Liver (tissue), 8 donors: ENCODE measurements at regions not wholly inside any gene's neighbourhood (a gene's known extent, or its start where the extent isn't known, plus 50 kb on each side); places are given as distances from the start of the nearest gene placed in this dataset.

ENCODE experiments used
- DNase-seq: peaks from one replicate; pipeline ENCODE4 v3.0.0-alpha.2; 2017; ENCODE audit warnings: low spot score
- H3K27ac ChIP-seq, 2 donors: one replicate each; pipeline ENCODE4 v1.7.0; 2013; ENCODE audit warnings: inconsistent platforms in 2 of 2, low read length in 2 of 2, control low read depth in 1 of 2, low read depth in 1 of 2, mild to moderate bottlenecking in 1 of 2
- H3K27me3 ChIP-seq, 4 donors: one replicate each; pipeline versions ENCODE4 v1.6.1 to v1.7.0; 2013; ENCODE audit warnings: low read length in 3 of 4, inconsistent platforms in 1 of 4, mild to moderate bottlenecking in 1 of 4, moderate library complexity in 1 of 4; ENCODE audit not compliant: control insufficient read depth in 4 of 4, insufficient read depth in 4 of 4
- H3K36me3 ChIP-seq, 4 donors: one replicate each; pipeline versions ENCODE4 v1.6.1 to v1.7.0; 2013; ENCODE audit warnings: low read length in 3 of 4, mild to moderate bottlenecking in 3 of 4, low read depth in 1 of 4, moderate library complexity in 1 of 4; ENCODE audit not compliant: control insufficient read depth in 4 of 4, insufficient read depth in 3 of 4
- H3K4me1 ChIP-seq, 4 donors: one replicate each; pipeline versions ENCODE4 v1.6.1 to v1.7.0; 2013; ENCODE audit warnings: low read length in 3 of 4, mild to moderate bottlenecking in 3 of 4, moderate library complexity in 1 of 4; ENCODE audit not compliant: control insufficient read depth in 4 of 4, insufficient read depth in 4 of 4
- H3K4me3 ChIP-seq, 3 donors: one replicate each; pipeline versions ENCODE4 v1.6.1 to v1.7.0; 2013; ENCODE audit warnings: low read length in 3 of 3, control low read depth in 1 of 3, low read depth in 1 of 3, mild to moderate bottlenecking in 1 of 3
- H3K9ac ChIP-seq, 2 donors: one replicate each; pipeline ENCODE4 v1.7.0; 2013; ENCODE audit warnings: low read length in 2 of 2, mild to moderate bottlenecking in 2 of 2, moderate library complexity in 2 of 2, control low read depth in 1 of 2, low read depth in 1 of 2
- H3K9me3 ChIP-seq, 4 donors: one replicate each; pipeline versions ENCODE4 v1.6.1 to v1.7.0; 2013; ENCODE audit warnings: low read length in 3 of 4; ENCODE audit not compliant: control insufficient read depth in 4 of 4
- EGR1 ChIP-seq, 2 donors: IDR thresholded peaks; 2 replicates each; pipeline ENCODE4 v1.6.1; 2016 to 2018; ENCODE audit warnings: antibody characterized with exemption in 2 of 2, low read depth in 2 of 2
- FOXA1 ChIP-seq: IDR thresholded peaks from 2 replicates; pipeline ENCODE4 v1.6.1; 2016; ENCODE audit warnings: antibody characterized with exemption
- FOXA2 ChIP-seq: IDR thresholded peaks from 2 replicates; pipeline ENCODE4 v1.6.1; 2016; ENCODE audit warnings: antibody characterized with exemption
- GABPA ChIP-seq, 2 donors: IDR thresholded peaks in 1 of 2; conservative IDR thresholded peaks in 1 of 2; 2 replicates each; pipeline ENCODE4 v1.6.1; 2016; ENCODE audit warnings: antibody characterized with exemption in 2 of 2, mild to moderate bottlenecking in 1 of 2, moderate library complexity in 1 of 2
- JUND ChIP-seq, 2 donors: IDR thresholded peaks; 2 replicates each; pipeline ENCODE4 v1.6.1; 2016; ENCODE audit warnings: antibody characterized with exemption in 2 of 2
- MAX ChIP-seq: IDR thresholded peaks from 2 replicates; pipeline ENCODE4 v1.6.1; 2016; ENCODE audit warnings: antibody characterized with exemption
- RXRA ChIP-seq, 2 donors: IDR thresholded peaks; 2 replicates each; pipeline ENCODE4 v1.6.1; 2017 to 2018; ENCODE audit warnings: antibody characterized with exemption in 2 of 2, mild to moderate bottlenecking in 1 of 2
- SP1 ChIP-seq: IDR thresholded peaks from 2 replicates; pipeline ENCODE4 v1.6.1; 2018; ENCODE audit warnings: antibody characterized with exemption, mild to moderate bottlenecking
- TAF1 ChIP-seq: conservative IDR thresholded peaks from 2 replicates; pipeline ENCODE4 v1.6.1; 2016; ENCODE audit warnings: antibody characterized with exemption, mild to moderate bottlenecking
- YY1 ChIP-seq: IDR thresholded peaks from 2 replicates; pipeline ENCODE4 v1.6.1; 2016; ENCODE audit warnings: antibody characterized with exemption, mild to moderate bottlenecking
- ZBTB33 ChIP-seq: IDR thresholded peaks from 2 replicates; pipeline ENCODE4 v1.6.1; 2016; ENCODE audit warnings: antibody characterized with exemption
- WGBS: extraction: QIAGEN DNeasy Blood & Tissue Kit; methylation state at CpG from one replicate; pipeline ENCODE4 v1.1.7; 2013; 5-methylcytosine and 5-hydroxymethylcytosine counted together
- TF ChIP-seq, protein P1 (sequence below): fragments of 150-350 bp; IDR thresholded peaks from 2 replicates; pipeline ENCODE4 v1.5.1; 2017; ENCODE audit warnings: improper control_type of control experiment, low read depth, low read length; ENCODE audit not compliant: missing input control
- donor health status: healthy.
- donor health status: healthy.
- donor health status: healthy.
- donor health status: healthy.
- donor health status: healthy.

DNA sequence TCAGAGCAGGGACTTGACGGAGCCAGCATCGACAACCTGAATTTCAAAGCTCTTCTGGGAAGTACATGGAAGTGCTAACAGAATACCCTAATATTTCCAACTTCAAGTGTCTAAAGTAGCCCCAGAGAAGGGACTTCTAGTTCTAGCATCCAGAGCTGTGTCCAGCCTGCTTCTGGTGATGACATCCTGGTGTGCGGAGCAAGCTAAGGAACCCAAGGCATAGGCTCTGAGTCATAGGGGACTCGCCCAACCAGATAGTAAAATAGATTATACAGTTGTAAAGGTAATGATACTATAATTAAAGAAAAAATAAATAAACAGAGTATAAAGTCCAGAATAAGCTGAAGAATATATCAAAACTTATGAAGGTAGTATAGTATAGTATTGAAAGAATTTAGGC, 108.1 kb upstream of the SERPINE2 start:
- Histone ChIP-seq H3K27me3 (no peaks in the 10 kb centered on the region), H3K36me3 (no peaks in the 10 kb centered on the region), H3K27ac (no peak overlapping the region), H3K4me3 (no peak overlapping the region), H3K9ac (no peak overlapping the region), H3K9me3 (no peaks in the 10 kb centered on the region), H3K4me1 (no peaks in the 10 kb centered on the region)
- no peak for DNase-seq
- WGBS = 93% methylated on average over 4 of the region's 4 CpGs
- TF ChIP-seq RXRA (IDR thresholded peaks at IDR 0.05) (no peak), EGR1 (IDR thresholded peaks at IDR 0.05; ENCODE audit: low read depth in 2 of 2) (no peak), YY1 (no peak), FOXA1 (no peak), MAX (no peak), FOXA2 (no peak), GABPA (IDR thresholded peaks at IDR 0.05 in 1 of 2, conservative IDR thresholded peaks at IDR 0.05 in 1 of 2) (no peak), TAF1 (no peak), ZBTB33 (no peak), SP1 (no peak)
- TF ChIP-seq, protein P1, sequence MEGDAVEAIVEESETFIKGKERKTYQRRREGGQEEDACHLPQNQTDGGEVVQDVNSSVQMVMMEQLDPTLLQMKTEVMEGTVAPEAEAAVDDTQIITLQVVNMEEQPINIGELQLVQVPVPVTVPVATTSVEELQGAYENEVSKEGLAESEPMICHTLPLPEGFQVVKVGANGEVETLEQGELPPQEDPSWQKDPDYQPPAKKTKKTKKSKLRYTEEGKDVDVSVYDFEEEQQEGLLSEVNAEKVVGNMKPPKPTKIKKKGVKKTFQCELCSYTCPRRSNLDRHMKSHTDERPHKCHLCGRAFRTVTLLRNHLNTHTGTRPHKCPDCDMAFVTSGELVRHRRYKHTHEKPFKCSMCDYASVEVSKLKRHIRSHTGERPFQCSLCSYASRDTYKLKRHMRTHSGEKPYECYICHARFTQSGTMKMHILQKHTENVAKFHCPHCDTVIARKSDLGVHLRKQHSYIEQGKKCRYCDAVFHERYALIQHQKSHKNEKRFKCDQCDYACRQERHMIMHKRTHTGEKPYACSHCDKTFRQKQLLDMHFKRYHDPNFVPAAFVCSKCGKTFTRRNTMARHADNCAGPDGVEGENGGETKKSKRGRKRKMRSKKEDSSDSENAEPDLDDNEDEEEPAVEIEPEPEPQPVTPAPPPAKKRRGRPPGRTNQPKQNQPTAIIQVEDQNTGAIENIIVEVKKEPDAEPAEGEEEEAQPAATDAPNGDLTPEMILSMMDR = no peak

- Histone ChIP-seq H3K27ac (no peak overlapping the region), H3K9ac (no peak overlapping the region), H3K36me3 (no peaks in the 10 kb centered on the region), H3K4me1 (no peaks in the 10 kb centered on the region), H3K9me3 (no peaks in the 10 kb centered on the region), H3K27me3 (no peaks in the 10 kb centered on the region), H3K4me3 (no peak overlapping the region)
- no peak for DNase-seq
- no peak for TF ChIP-seq ZBTB33
- no peak for TF ChIP-seq JUND (IDR thresholded peaks at IDR 0.05)
- WGBS = 58% methylated on average over 6 of the region's 6 CpGs
Observed at GRCh38 chr2:224146356-224147160, 107.5 kb upstream of the SERPINE2 start.
